ENCODE measurements at regions not wholly inside any gene's neighbourhood (a gene's known extent, or its start where the extent isn't known, plus 50 kb on each side); places are given as distances from the start of the nearest gene placed in this dataset.

GRCh38 chr16:86095131-86095752, 196.3 kb downstream of the IRF8 start:
- DNase-seq = no peak

- DNase-seq = no peak
These were observed 197.0 kb downstream of the IRF8 start for GRCh38 chr16:86095906-86096485.

GRCh38 chr16:86096850-86097249, 197.9 kb downstream of the IRF8 start:
- DNase-seq = no peak

GRCh38 chr16:86099326-86099725, 200.4 kb downstream of the IRF8 start:
- DNase-seq = no peak

- DNase-seq = no peak
These were observed 201.5 kb downstream of the IRF8 start for GRCh38 chr16:86100205-86101136.

- no peak for DNase-seq
These were observed 202.4 kb downstream of the IRF8 start for GRCh38 chr16:86101137-86101896.

- no peak for DNase-seq
These were observed 202.9 kb downstream of the IRF8 start for GRCh38 chr16:86101897-86102157.

- no peak for DNase-seq
These were observed 204.4 kb downstream of the IRF8 start for GRCh38 chr16:86103320-86103719.

GRCh38 chr16:86104537-86105048, 205.6 kb downstream of the IRF8 start:
- DNase-seq = no peak

- DNase-seq = no peak
These were observed 208.4 kb downstream of the IRF8 start for GRCh38 chr16:86107215-86107825.

- DNase-seq = no peak
These were observed 209.1 kb downstream of the IRF8 start for GRCh38 chr16:86108062-86108461.

- no peak for DNase-seq
These were observed 211.2 kb downstream of the IRF8 start for GRCh38 chr16:86110134-86110533.

- DNase-seq = no peak
These were observed 211.8 kb downstream of the IRF8 start for GRCh38 chr16:86110726-86111125.

GRCh38 chr16:86112178-86112577, 213.2 kb downstream of the IRF8 start:
- no peak for DNase-seq

- DNase-seq = no peak
These were observed 218.3 kb downstream of the IRF8 start for GRCh38 chr16:86117235-86117634.

- no peak for DNase-seq
These were observed 218.8 kb downstream of the IRF8 start for GRCh38 chr16:86117756-86118155.

- no peak for DNase-seq
These were observed 219.7 kb downstream of the IRF8 start for GRCh38 chr16:86118467-86119307.

GRCh38 chr16:86120201-86121192, 221.5 kb downstream of the IRF8 start:
- no peak for DNase-seq

- DNase-seq = no peak
These were observed 222.5 kb downstream of the IRF8 start for GRCh38 chr16:86121374-86122010.

Measured in CD4-positive, alpha-beta T cell treated with Interleukin-21 for 1 hour (primary cell).